PFSK-1 (cell line): ENCODE measurements at regions not wholly inside any gene's neighbourhood (a gene's known extent, or its start where the extent isn't known, plus 50 kb on each side); places are given as distances from the start of the nearest gene placed in this dataset.

Experiments used
- FOXP2 ChIP-seq: optimal IDR thresholded peaks from 2 replicates; pipeline ENCODE3; 2011; ENCODE audit warnings: borderline replicate concordance, control low read depth, inconsistent platforms; ENCODE audit not compliant: insufficient read depth; ENCODE audit errors: extremely low read length, extremely low read depth
- POLR2AphosphoS5 ChIP-seq: IDR thresholded peaks from 2 replicates; pipeline ENCODE4 v1.6.1; 2012; ENCODE audit warnings: low read depth, mild to moderate bottlenecking, control low read depth, low read length, moderate library complexity
- SIN3A ChIP-seq: IDR thresholded peaks from 2 replicates; pipeline ENCODE4 v1.6.1; 2012; ENCODE audit warnings: mild to moderate bottlenecking, low read length, moderate library complexity, borderline replicate concordance; ENCODE audit not compliant: insufficient read depth
- TAF1 ChIP-seq: IDR thresholded peaks from 2 replicates; pipeline ENCODE4 v1.6.1; 2012; ENCODE audit warnings: low read length, control low read depth, borderline replicate concordance; ENCODE audit not compliant: insufficient read depth
- TF ChIP-seq, protein P1 (sequence below), 2 experiments: IDR thresholded peaks; 2 replicates each; pipeline versions ENCODE4 v1.6.1 to v1.8.0; 2011 to 2012; ENCODE audit warnings: low read depth in 2 of 2, low read length in 2 of 2, control low read depth in 1 of 2, inconsistent platforms in 1 of 2, mild to moderate bottlenecking in 1 of 2, moderate library complexity in 1 of 2; ENCODE audit not compliant: insufficient read depth in 1 of 2

DNA sequence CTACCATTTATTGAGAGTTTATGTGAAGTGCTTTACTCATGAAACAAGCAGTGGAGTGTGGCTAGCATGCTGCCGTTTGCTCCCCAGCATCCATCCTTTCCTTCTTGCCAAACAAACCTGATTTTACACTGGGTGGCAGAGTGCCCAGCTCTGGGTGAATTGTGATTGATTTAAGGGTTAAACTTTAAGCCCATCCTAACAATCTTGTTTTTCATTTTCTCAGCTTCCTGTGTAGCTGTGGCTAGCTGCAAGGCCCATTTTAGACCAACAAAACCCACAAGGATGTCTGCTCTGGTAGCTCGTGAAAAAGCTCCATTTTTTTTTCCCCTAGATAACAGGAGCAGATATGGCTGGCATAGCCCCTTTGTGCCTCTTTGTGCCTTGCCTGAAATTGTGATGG lies 77.7 kb upstream of the KCNG1 start:
- TF ChIP-seq, protein P1, sequence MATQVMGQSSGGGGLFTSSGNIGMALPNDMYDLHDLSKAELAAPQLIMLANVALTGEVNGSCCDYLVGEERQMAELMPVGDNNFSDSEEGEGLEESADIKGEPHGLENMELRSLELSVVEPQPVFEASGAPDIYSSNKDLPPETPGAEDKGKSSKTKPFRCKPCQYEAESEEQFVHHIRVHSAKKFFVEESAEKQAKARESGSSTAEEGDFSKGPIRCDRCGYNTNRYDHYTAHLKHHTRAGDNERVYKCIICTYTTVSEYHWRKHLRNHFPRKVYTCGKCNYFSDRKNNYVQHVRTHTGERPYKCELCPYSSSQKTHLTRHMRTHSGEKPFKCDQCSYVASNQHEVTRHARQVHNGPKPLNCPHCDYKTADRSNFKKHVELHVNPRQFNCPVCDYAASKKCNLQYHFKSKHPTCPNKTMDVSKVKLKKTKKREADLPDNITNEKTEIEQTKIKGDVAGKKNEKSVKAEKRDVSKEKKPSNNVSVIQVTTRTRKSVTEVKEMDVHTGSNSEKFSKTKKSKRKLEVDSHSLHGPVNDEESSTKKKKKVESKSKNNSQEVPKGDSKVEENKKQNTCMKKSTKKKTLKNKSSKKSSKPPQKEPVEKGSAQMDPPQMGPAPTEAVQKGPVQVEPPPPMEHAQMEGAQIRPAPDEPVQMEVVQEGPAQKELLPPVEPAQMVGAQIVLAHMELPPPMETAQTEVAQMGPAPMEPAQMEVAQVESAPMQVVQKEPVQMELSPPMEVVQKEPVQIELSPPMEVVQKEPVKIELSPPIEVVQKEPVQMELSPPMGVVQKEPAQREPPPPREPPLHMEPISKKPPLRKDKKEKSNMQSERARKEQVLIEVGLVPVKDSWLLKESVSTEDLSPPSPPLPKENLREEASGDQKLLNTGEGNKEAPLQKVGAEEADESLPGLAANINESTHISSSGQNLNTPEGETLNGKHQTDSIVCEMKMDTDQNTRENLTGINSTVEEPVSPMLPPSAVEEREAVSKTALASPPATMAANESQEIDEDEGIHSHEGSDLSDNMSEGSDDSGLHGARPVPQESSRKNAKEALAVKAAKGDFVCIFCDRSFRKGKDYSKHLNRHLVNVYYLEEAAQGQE (IDR thresholded peaks at IDR 0.05; ENCODE audit: insufficient read depth in 1 of 2, low read depth in 2 of 2, low read length in 2 of 2): no peak
- TF ChIP-seq FOXP2 (no peak), SIN3A (no peak), POLR2AphosphoS5 (no peak), TAF1 (no peak)

DNA sequence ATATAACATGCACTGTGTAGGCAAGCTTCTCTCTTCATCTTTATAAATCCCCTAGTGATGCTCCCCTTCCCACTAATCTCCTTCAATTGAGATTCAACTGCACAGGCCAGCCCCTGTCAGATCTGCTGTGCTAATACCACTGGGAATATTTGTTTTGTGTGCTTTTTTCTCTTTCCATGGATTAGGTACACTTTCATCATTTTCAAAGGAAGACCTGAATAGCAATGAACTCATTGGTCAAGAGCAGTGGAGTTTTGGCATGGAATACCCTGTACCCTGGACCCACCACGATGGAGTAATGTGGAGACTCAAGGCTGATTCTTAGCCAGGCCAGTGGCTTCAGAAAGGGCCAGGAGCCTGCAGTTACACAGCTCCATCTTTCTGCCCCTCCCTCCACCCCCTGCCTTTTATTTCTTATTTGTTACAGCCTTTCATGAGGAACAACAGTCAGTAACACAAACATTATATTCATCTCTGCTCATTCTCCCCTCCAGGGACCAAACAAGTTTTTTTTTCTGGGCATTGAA lies 75.4 kb upstream of the KCNG1 start:
- no peak for TF ChIP-seq POLR2AphosphoS5

DNA sequence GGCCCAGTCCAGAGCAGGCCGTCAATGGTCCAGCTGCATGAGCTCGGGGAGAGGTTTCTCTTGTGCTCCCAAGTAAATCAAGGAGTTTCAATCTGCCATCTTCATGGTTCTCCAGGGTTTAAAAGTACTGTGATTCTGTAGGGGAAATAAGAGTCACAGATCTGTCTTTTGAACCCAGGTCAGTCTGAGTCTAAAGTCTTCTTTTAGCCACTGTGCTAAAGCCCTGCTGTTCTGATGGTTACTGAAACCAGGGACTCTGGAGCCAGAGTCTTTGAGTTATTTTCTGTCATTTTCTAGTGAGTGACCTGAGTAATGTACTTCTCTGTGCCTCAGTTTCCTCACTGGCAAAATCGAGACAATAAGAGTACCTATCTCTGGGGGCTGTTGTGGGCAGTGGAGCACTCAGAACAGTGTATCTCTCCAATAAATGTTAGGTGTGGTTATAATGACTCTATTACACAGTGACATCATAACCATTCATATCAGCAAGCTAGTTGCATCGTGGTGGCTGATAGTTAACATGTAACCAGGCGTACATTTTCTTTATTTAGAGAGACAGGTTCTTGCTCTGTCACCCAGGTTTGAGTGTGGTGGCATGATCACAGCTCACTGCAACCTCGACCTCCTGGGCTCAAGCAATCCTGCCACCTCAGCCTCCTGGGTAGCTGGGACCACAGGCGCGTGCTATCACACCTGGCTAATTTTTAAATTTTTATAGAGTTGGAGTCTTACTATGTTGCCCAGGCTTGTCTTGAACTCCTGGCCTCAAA lies 74.6 kb upstream of the KCNG1 start:
- TF ChIP-seq TAF1 (no peak), SIN3A (no peak), POLR2AphosphoS5 (no peak), FOXP2 (no peak)
- TF ChIP-seq, protein P1 (IDR thresholded peaks at IDR 0.05; ENCODE audit: insufficient read depth in 1 of 2, low read depth in 2 of 2, low read length in 2 of 2): no peak

DNA sequence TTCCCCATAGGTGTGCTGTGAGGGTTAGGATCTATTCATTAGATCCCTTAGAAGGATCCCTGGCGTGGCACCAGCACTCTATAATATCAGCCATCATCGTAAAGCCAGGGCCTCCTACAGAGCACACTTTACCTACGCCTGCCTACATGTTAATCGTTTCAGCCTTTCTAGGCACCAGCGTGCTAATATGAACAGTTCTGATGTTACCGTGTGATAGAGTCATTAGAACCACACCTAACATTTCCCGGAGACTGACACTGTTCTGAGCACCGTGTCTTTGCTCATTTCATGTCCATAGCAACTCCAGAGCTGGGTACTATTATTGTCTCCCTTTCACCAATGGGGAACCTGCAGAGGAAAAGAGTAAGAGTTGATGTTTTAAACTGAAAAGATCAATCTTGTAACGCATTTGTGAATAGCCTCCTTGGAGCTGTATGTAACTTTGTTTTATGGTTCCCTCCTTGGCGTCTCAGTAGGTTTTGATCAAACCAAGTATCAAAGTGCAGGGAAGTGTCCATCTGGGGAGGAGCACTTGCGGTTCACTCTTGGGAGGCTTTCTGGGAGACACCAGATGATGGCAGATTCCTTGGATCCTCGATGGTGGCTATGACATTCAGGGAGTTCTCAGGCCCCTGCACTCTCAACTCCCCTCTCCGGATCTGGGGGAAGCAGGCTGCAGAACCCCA lies 73.8 kb upstream of the KCNG1 start:
- TF ChIP-seq SIN3A: no peak
- TF ChIP-seq FOXP2: no peak
- TF ChIP-seq, protein P1 (IDR thresholded peaks at IDR 0.05; ENCODE audit: insufficient read depth in 1 of 2, low read depth in 2 of 2, low read length in 2 of 2): no peak
- no peak for TF ChIP-seq TAF1
- TF ChIP-seq POLR2AphosphoS5: no peak

DNA sequence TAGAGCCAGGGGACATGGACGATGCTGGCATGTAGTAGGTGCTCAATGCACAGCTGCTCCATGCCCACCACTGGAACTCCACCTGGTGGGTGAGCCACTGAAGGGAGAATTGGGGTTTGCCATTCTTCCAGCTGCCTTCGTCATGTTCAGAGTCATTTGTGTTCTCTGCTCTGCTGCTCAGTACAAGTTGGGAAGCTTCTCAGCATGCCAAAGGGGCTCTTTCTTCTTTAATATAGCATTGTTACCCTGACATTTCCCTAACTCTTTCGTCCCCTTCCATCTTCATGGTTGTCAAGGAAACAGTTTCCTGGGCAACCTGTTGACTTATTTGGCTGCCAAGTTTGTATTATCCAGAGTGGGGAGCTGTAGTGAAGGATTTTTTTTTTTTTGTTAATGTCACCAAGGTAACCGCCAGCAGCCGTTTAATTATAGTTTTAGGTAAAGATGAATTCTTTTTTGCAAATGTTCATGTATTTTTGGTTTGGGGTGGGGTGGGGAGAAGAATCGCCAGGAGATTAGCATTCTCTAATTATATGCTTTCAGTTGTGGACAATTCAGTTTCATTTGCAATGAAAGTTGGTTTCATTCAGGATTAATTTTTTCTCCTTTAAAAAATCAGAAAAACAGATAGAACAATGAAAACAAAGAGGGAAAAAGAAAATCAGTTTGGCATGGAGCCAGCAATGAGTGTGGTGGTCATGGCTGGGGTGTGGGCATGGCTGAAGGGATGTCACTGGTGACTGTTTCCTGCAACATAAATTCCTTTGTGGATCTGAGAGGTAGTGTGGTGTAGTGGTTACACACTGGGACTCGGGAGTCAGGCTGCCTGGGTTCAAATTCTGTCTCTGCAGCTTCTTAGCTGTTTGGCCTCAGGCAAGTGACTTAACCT lies 73.0 kb upstream of the KCNG1 start:
- TF ChIP-seq, protein P1 (IDR thresholded peaks at IDR 0.05; ENCODE audit: insufficient read depth in 1 of 2, low read depth in 2 of 2, low read length in 2 of 2): no peak
- TF ChIP-seq TAF1: no peak
- no peak for TF ChIP-seq POLR2AphosphoS5
- no peak for TF ChIP-seq FOXP2
- TF ChIP-seq SIN3A: no peak
